Natural killer cell (primary cell): ENCODE measurements at regions not wholly inside any gene's neighbourhood (a gene's known extent, or its start where the extent isn't known, plus 50 kb on each side); places are given as distances from the start of the nearest gene placed in this dataset.

Experiments
- ATAC-seq, 3 donors: fragments of 150-1000 bp in 2 of 3; fragments of 200-7000 bp in 1 of 3; cut with Tn5 transposase; 1 replicate in 1 of 3; 2 replicates in 2 of 3; pipeline ENCODE4 v1.10.0; 2021; ENCODE audit warnings: mild to moderate bottlenecking in 2 of 3, moderate library complexity in 2 of 3
- DNase-seq, 2 donors: peaks; one replicate each; pipeline versions ENCODE4 v3.0.0 to v3.0.0-alpha.2; 2013 to 2021; ENCODE audit warnings: mixed read lengths in 1 of 2
- H3K27ac ChIP-seq: one replicate; pipeline ENCODE4 v1.5.1; 2013; ENCODE audit warnings: mild to moderate bottlenecking, low read length
- H3K27me3 ChIP-seq: one replicate; pipeline ENCODE4 v1.6.1; 2013; ENCODE audit warnings: low read length; ENCODE audit not compliant: control insufficient read depth, insufficient read depth
- H3K36me3 ChIP-seq: one replicate; pipeline ENCODE4 v1.6.1; 2013; ENCODE audit warnings: low read length; ENCODE audit not compliant: control insufficient read depth, insufficient read depth
- H3K4me1 ChIP-seq: one replicate; pipeline ENCODE4 v1.6.1; 2013; ENCODE audit warnings: low read length; ENCODE audit not compliant: control insufficient read depth, insufficient read depth
- H3K4me3 ChIP-seq: one replicate; pipeline ENCODE4 v1.5.1; 2013; ENCODE audit warnings: low read length
- H3K9me3 ChIP-seq: one replicate; pipeline ENCODE4 v1.6.1; 2013; ENCODE audit warnings: low read length; ENCODE audit not compliant: control insufficient read depth, insufficient read depth
- H3K27ac Mint-ChIP-seq, 2 donors: one replicate each; pipeline ENCODE4 v1.8.0; 2022; ENCODE audit warnings: mild to moderate bottlenecking in 2 of 2, mixed read lengths in 2 of 2, moderate library complexity in 1 of 2
- H3K27me3 Mint-ChIP-seq, 2 donors: one replicate each; pipeline ENCODE4 v1.8.0; 2022; ENCODE audit warnings: low read depth in 2 of 2, mixed read lengths in 2 of 2
- H3K36me3 Mint-ChIP-seq: one replicate; pipeline ENCODE4 v1.8.0; 2022; ENCODE audit warnings: mixed read lengths
- H3K4me1 Mint-ChIP-seq, 2 donors: one replicate each; pipeline ENCODE4 v1.8.0; 2022; ENCODE audit warnings: mixed read lengths in 2 of 2
- H3K4me3 Mint-ChIP-seq: one replicate; pipeline ENCODE4 v1.8.0; 2022; ENCODE audit warnings: mild to moderate bottlenecking, moderate library complexity, mixed read lengths
- H3K9me3 Mint-ChIP-seq, 2 donors: one replicate each; pipeline ENCODE4 v1.8.0; 2022; ENCODE audit warnings: mixed read lengths in 2 of 2
- CTCF ChIP-seq: fragments of 200-600 bp; IDR thresholded peaks from one replicate; pipeline ENCODE4 v1.8.0; 2022; ENCODE audit warnings: antibody characterized with exemption
- WGBS: methylation state at CpG from one replicate; pipeline ENCODE4 v1.1.7; 2013; ENCODE audit warnings: missing lambda C conversion rate; ENCODE audit not compliant: insufficient coverage; 5-methylcytosine and 5-hydroxymethylcytosine counted together
- intact Hi-C: fragments of 100-400 bp; cut with micrococcal nuclease; formaldehyde crosslinking; loops from one replicate; pipeline ENCODE4 v1.14.2; 2022

- Mint-ChIP-seq H3K36me3 (peaks cover 15% of the 10 kb centered on the region), H3K4me1 (peaks cover 0 to 6% of the 10 kb centered on the region in 2 donors), H3K9me3 (peaks cover 3 to 5% of the 10 kb centered on the region in 2 donors), H3K4me3 (no peak overlapping the region), H3K27me3 (no peaks in the 10 kb centered on the region), H3K27ac (no peak overlapping the region)
- intact Hi-C loops: no loop called here
- WGBS: 75% methylated on average over 4 of the region's 4 CpGs
- H3K36me3 ChIP-seq: no peaks in the 10 kb centered on the region
- H3K27ac ChIP-seq: no peak overlapping the region
- H3K4me1 ChIP-seq: no peaks in the 10 kb centered on the region
- no peak overlapping the region for H3K4me3 ChIP-seq
- no peak for ATAC-seq
- no peaks in the 10 kb centered on the region for H3K27me3 ChIP-seq
- no peak for TF ChIP-seq CTCF
- H3K9me3 ChIP-seq: no peaks in the 10 kb centered on the region
- DNase-seq: no peak
Measured at GRCh38 chr1:168865850-168866620, 137.0 kb upstream of the DPT start.

- Mint-ChIP-seq H3K36me3 (peaks cover 15% of the 10 kb centered on the region), H3K4me3 (no peak overlapping the region), H3K4me1 (peaks cover 0 to 6% of the 10 kb centered on the region in 2 donors), H3K27ac (no peak overlapping the region), H3K9me3 (peaks cover 3 to 7% of the 10 kb centered on the region in 2 donors), H3K27me3 (no peaks in the 10 kb centered on the region)
- no peaks in the 10 kb centered on the region for H3K27me3 ChIP-seq
- no peaks in the 10 kb centered on the region for H3K9me3 ChIP-seq
- H3K36me3 ChIP-seq: no peaks in the 10 kb centered on the region
- no peaks in the 10 kb centered on the region for H3K4me1 ChIP-seq
- H3K4me3 ChIP-seq: no peak overlapping the region
- DNase-seq (no peak), ATAC-seq (no peak)
- H3K27ac ChIP-seq: no peak overlapping the region
- no peak for TF ChIP-seq CTCF
- WGBS: 36% methylated on average over 3 of the region's 4 CpGs
- intact Hi-C loops: no loop called here
Measured at GRCh38 chr1:168867941-168868634, 139.1 kb upstream of the DPT start.

- intact Hi-C loops: no loop called here
- H3K27me3 ChIP-seq: no peaks in the 10 kb centered on the region
- Mint-ChIP-seq H3K27me3 (no peaks in the 10 kb centered on the region), H3K27ac (no peak overlapping the region), H3K4me1 (peaks cover 0 to 6% of the 10 kb centered on the region in 2 donors), H3K9me3 (peaks cover 0 to 2% of the 10 kb centered on the region in 2 donors), H3K4me3 (no peak overlapping the region), H3K36me3 (peaks cover 2% of the 10 kb centered on the region)
- H3K27ac ChIP-seq: no peak overlapping the region
- H3K4me1 ChIP-seq: no peaks in the 10 kb centered on the region
- DNase-seq: no peak
- no peak for ATAC-seq
- H3K36me3 ChIP-seq: no peaks in the 10 kb centered on the region
- no peak overlapping the region for H3K4me3 ChIP-seq
- TF ChIP-seq CTCF: no peak
- no CpG with 5 or more reads among the region's 1 CpG for WGBS
- H3K9me3 ChIP-seq: no peaks in the 10 kb centered on the region
Measured at GRCh38 chr1:168871531-168871930, 142.5 kb upstream of the DPT start.
